ENCODE measurements at regions not wholly inside any gene's neighbourhood (a gene's known extent, or its start where the extent isn't known, plus 50 kb on each side); places are given as distances from the start of the nearest gene placed in this dataset.

GRCh38 chr2:12284037-12284436 lies 432.7 kb upstream of the TRIB2 start:
- POLR2A ChIA-PET = no interaction called here
- BruUV-seq (replicated peaks) = no TSS peak
- H3K36me3 ChIP-seq (ENCODE audit: control insufficient read depth in 2 of 2, extremely low read depth in 1 of 2, insufficient read depth in 2 of 2, low read length in 2 of 2) = no peaks in the 10 kb centered on the region
- H3K4me2 ChIP-seq (ENCODE audit: insufficient read depth, low read length) = no peak overlapping the region
- H3K9me3 ChIP-seq (replicated peaks; ENCODE audit: control insufficient read depth, insufficient read depth, low read length) = no peaks in the 10 kb centered on the region
- H3K4me1 ChIP-seq (ENCODE audit: control insufficient read depth, extremely low read depth, insufficient read depth, low read length) = peaks cover 15% of the 10 kb centered on the region
- TF ChIP-seq JUN (IDR thresholded peaks at IDR 0.05; ENCODE audit: borderline replicate concordance, insufficient read depth, insufficient read length, low read depth) (no peak), POLR2A (IDR thresholded peaks at IDR 0.05; ENCODE audit: low read depth, low read length) (no peak), MYC (IDR thresholded peaks at IDR 0.05; ENCODE audit: low read depth, low read length) (no peak), EZH2 (IDR thresholded peaks at IDR 0.05; ENCODE audit: borderline replicate concordance, low read depth, low read length, severe bottlenecking) (no peak), GATA2 (IDR thresholded peaks at IDR 0.05; ENCODE audit: insufficient read depth, insufficient read length, low read depth, low read length) (no peak), POLR2AphosphoS5 (IDR thresholded peaks at IDR 0.05; ENCODE audit: insufficient read depth, low read depth, low read length) (no peak), FOS (IDR thresholded peaks at IDR 0.05; ENCODE audit: borderline replicate concordance, insufficient read depth, low read length) (no peak)
- TF ChIP-seq, protein P1, sequence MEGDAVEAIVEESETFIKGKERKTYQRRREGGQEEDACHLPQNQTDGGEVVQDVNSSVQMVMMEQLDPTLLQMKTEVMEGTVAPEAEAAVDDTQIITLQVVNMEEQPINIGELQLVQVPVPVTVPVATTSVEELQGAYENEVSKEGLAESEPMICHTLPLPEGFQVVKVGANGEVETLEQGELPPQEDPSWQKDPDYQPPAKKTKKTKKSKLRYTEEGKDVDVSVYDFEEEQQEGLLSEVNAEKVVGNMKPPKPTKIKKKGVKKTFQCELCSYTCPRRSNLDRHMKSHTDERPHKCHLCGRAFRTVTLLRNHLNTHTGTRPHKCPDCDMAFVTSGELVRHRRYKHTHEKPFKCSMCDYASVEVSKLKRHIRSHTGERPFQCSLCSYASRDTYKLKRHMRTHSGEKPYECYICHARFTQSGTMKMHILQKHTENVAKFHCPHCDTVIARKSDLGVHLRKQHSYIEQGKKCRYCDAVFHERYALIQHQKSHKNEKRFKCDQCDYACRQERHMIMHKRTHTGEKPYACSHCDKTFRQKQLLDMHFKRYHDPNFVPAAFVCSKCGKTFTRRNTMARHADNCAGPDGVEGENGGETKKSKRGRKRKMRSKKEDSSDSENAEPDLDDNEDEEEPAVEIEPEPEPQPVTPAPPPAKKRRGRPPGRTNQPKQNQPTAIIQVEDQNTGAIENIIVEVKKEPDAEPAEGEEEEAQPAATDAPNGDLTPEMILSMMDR (IDR thresholded peaks at IDR 0.05; ENCODE audit: extremely low read depth in 1 of 2, insufficient read depth in 1 of 2, low read depth in 1 of 2, low read length in 2 of 2) = no peak
- TF ChIP-seq, protein P2, sequence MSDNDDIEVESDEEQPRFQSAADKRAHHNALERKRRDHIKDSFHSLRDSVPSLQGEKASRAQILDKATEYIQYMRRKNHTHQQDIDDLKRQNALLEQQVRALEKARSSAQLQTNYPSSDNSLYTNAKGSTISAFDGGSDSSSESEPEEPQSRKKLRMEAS (IDR thresholded peaks at IDR 0.05; ENCODE audit: insufficient read depth, insufficient read length) = no peak
- DNase-seq (ENCODE audit: low read depth, low spot score) (no peak), FAIRE-seq (no peak)
- no peak overlapping the region for H2AFZ ChIP-seq (ENCODE audit: low read depth, low read length)
- no peaks in the 10 kb centered on the region for H4K20me1 ChIP-seq (replicated peaks; ENCODE audit: control insufficient read depth, extremely low read depth, insufficient read depth, low read length)
- no peaks in the 10 kb centered on the region for H3K79me2 ChIP-seq (ENCODE audit: control insufficient read depth, insufficient read depth, low read length)
- no peak overlapping the region for H3K4me3 ChIP-seq (replicated peaks in 1 of 3; ENCODE audit: insufficient read depth in 1 of 3, low read depth in 1 of 3, low read length in 3 of 3)
- no peak overlapping the region for H3K27ac ChIP-seq (ENCODE audit: insufficient read depth, low read depth, low read length)
- H3K27me3 ChIP-seq (ENCODE audit: control insufficient read depth in 2 of 2, insufficient read depth in 2 of 2, low read length in 2 of 2) = peaks cover 0 to 3% of the 10 kb centered on the region in 2 experiments
- CTCF ChIA-PET = no interaction called here
- dilution Hi-C loops (cut with MboI; ENCODE audit: extremely low pct_ligation_motif_present, low sequenced_read_pairs) (no loop called here), intact Hi-C loops (cut with micrococcal nuclease) (loop anchor here (10.0 kb wide), 2 partner anchors 419 to 721 kb away; no protein-coding TSS in a partner anchor)
- H3K9ac ChIP-seq (replicated peaks; ENCODE audit: extremely low read depth, insufficient read depth, low read length) = no peak overlapping the region
- H3K9me1 ChIP-seq (replicated peaks; ENCODE audit: control insufficient read depth, extremely low read depth, insufficient read depth, low read length) = no peaks in the 10 kb centered on the region

All from endothelial cell of umbilical vein (primary cell).